ENCODE measurements at regions not wholly inside any gene's neighbourhood (a gene's known extent, or its start where the extent isn't known, plus 50 kb on each side); places are given as distances from the start of the nearest gene placed in this dataset.

- TF ChIP-seq CTCF (IDR thresholded peaks at IDR 0.05; ENCODE audit: low read length) (no peak), EZH2 (optimal IDR thresholded peaks at IDR 0.05; ENCODE audit: low read depth, low read length) (no peak), EZH2phosphoT487 (IDR thresholded peaks at IDR 0.05; ENCODE audit: low read length) (no peak)
- no peaks in the 10 kb centered on the region for H3K9me2 ChIP-seq (replicated peaks; ENCODE audit: insufficient read depth, low read length)
- no peaks in the 10 kb centered on the region for H3K27me3 ChIP-seq (replicated peaks; ENCODE audit: insufficient read depth, low read length)
- H3K9me3 ChIP-seq (replicated peaks; ENCODE audit: insufficient read depth, low read length): no peaks in the 10 kb centered on the region
- H3F3A ChIP-seq (ENCODE audit: insufficient read depth, low read length): no peaks in the 10 kb centered on the region
- H3K4me3 ChIP-seq (ENCODE audit: low read length): no peak overlapping the region
- no peaks in the 10 kb centered on the region for H3K79me2 ChIP-seq (ENCODE audit: low read length)
- no peak overlapping the region for H3K4me2 ChIP-seq (ENCODE audit: low read depth, low read length)
- H3K9ac ChIP-seq (ENCODE audit: low read length): no peak overlapping the region
- H2AFZ ChIP-seq (ENCODE audit: low read length): no peak overlapping the region
- H3K27ac ChIP-seq (ENCODE audit: low read length): no peak overlapping the region
- no peaks in the 10 kb centered on the region for H4K20me1 ChIP-seq (ENCODE audit: insufficient read depth, low read length)
- H3K4me1 ChIP-seq (ENCODE audit: low read length): no peaks in the 10 kb centered on the region
- H3K36me3 ChIP-seq (replicated peaks; ENCODE audit: insufficient read depth, low read length): no peaks in the 10 kb centered on the region
- DNase-seq: no peak
Observed at GRCh38 chr21:20822666-20823065, 175.5 kb upstream of the NCAM2 start.

DNA sequence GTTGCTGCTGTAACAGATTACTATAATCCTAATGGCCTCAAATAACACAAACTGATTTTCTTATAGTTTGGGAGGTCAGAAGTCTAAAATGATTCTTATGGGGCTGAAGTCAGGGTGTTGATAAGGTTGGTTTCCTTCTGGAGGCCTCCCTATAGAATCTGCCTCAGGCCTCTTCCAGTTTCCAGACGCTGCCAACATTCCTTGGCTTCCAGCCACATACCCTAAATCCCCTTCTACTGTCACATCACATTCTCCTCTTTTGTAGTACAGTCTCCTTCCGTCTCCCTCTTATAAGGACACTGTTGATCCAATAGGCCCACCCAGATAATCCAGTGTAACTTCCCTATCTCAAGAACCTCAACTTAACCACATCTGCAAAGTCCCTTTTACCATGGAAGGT is 145.3 kb upstream of the NCAM2 start:
- Histone ChIP-seq H3K9ac (ENCODE audit: low read length) (no peak overlapping the region), H3K27ac (ENCODE audit: low read length) (no peak overlapping the region), H3K4me2 (ENCODE audit: low read depth, low read length) (no peak overlapping the region), H3F3A (ENCODE audit: insufficient read depth, low read length) (no peaks in the 10 kb centered on the region), H4K20me1 (ENCODE audit: insufficient read depth, low read length) (no peaks in the 10 kb centered on the region), H3K4me3 (ENCODE audit: low read length) (no peak overlapping the region), H3K27me3 (replicated peaks; ENCODE audit: insufficient read depth, low read length) (no peaks in the 10 kb centered on the region), H3K9me2 (replicated peaks; ENCODE audit: insufficient read depth, low read length) (no peaks in the 10 kb centered on the region), H3K79me2 (ENCODE audit: low read length) (no peaks in the 10 kb centered on the region), H3K9me3 (replicated peaks; ENCODE audit: insufficient read depth, low read length) (no peaks in the 10 kb centered on the region), H2AFZ (ENCODE audit: low read length) (no peak overlapping the region), H3K36me3 (replicated peaks; ENCODE audit: insufficient read depth, low read length) (no peaks in the 10 kb centered on the region), H3K4me1 (ENCODE audit: low read length) (no peaks in the 10 kb centered on the region)
- no peak for DNase-seq
- TF ChIP-seq EZH2phosphoT487 (IDR thresholded peaks at IDR 0.05; ENCODE audit: low read length): no peak
- TF ChIP-seq CTCF (IDR thresholded peaks at IDR 0.05; ENCODE audit: low read length): no peak
- TF ChIP-seq EZH2 (optimal IDR thresholded peaks at IDR 0.05; ENCODE audit: low read depth, low read length): no peak

GRCh38 chr21:20856926-20857325 is 141.3 kb upstream of the NCAM2 start:
- no peak overlapping the region for H3K4me3 ChIP-seq (ENCODE audit: low read length)
- no peaks in the 10 kb centered on the region for H3K9me2 ChIP-seq (replicated peaks; ENCODE audit: insufficient read depth, low read length)
- no peaks in the 10 kb centered on the region for H3K79me2 ChIP-seq (ENCODE audit: low read length)
- no peaks in the 10 kb centered on the region for H3K4me1 ChIP-seq (ENCODE audit: low read length)
- no peak overlapping the region for H2AFZ ChIP-seq (ENCODE audit: low read length)
- H4K20me1 ChIP-seq (ENCODE audit: insufficient read depth, low read length): no peaks in the 10 kb centered on the region
- no peak overlapping the region for H3K4me2 ChIP-seq (ENCODE audit: low read depth, low read length)
- H3K27me3 ChIP-seq (replicated peaks; ENCODE audit: insufficient read depth, low read length): no peaks in the 10 kb centered on the region
- no peaks in the 10 kb centered on the region for H3F3A ChIP-seq (ENCODE audit: insufficient read depth, low read length)
- H3K9me3 ChIP-seq (replicated peaks; ENCODE audit: insufficient read depth, low read length): no peaks in the 10 kb centered on the region
- DNase-seq: no peak
- no peaks in the 10 kb centered on the region for H3K36me3 ChIP-seq (replicated peaks; ENCODE audit: insufficient read depth, low read length)
- no peak overlapping the region for H3K9ac ChIP-seq (ENCODE audit: low read length)
- no peak for TF ChIP-seq EZH2phosphoT487 (IDR thresholded peaks at IDR 0.05; ENCODE audit: low read length)
- no peak for TF ChIP-seq CTCF (IDR thresholded peaks at IDR 0.05; ENCODE audit: low read length)
- TF ChIP-seq EZH2 (optimal IDR thresholded peaks at IDR 0.05; ENCODE audit: low read depth, low read length): no peak
- H3K27ac ChIP-seq (ENCODE audit: low read length): no peak overlapping the region

All from MM.1S (cell line).